NCI-H524 treated with DMSO at 0.1 percent for 48 hours (cell line): ENCODE measurements at regions not wholly inside any gene's neighbourhood (a gene's known extent, or its start where the extent isn't known, plus 50 kb on each side); places are given as distances from the start of the nearest gene placed in this dataset.
A peak's percentile ranks its signal among the peaks of the same experiment; 100 is the strongest.

Source experiments
- DNase-seq: peaks from one replicate; lab custom pipeline; 2025; lab: John Stamatoyannopoulos, UW

- DNase-seq: no peak
Observed at GRCh38 chr20:56801971-56802755, 173.1 kb downstream of the TFAP2C start.

- DNase-seq: no peak
Observed at GRCh38 chr20:56802805-56803204, 173.7 kb downstream of the TFAP2C start.

GRCh38 chr20:56805313-56805712, 176.2 kb downstream of the TFAP2C start:
- no peak for DNase-seq

- no peak for DNase-seq
Observed at GRCh38 chr20:56805966-56806365, 176.9 kb downstream of the TFAP2C start.

GRCh38 chr20:56806952-56807517, 177.9 kb downstream of the TFAP2C start:
- peak; percentile 32 for DNase-seq

GRCh38 chr20:56808117-56808725, 179.1 kb downstream of the TFAP2C start:
- no peak for DNase-seq

GRCh38 chr20:56808732-56809131, 179.6 kb downstream of the TFAP2C start:
- no peak for DNase-seq

- no peak for DNase-seq
Observed at GRCh38 chr20:56809668-56810067, 180.6 kb downstream of the TFAP2C start.

GRCh38 chr20:56810141-56810540, 181.0 kb downstream of the TFAP2C start:
- no peak for DNase-seq

GRCh38 chr20:56815796-56816195, 186.7 kb downstream of the TFAP2C start:
- no peak for DNase-seq

- DNase-seq: no peak
Observed at GRCh38 chr20:56816349-56816748, 187.2 kb downstream of the TFAP2C start.

- DNase-seq: no peak
Observed at GRCh38 chr20:56817780-56818675, 188.9 kb downstream of the TFAP2C start.

- DNase-seq: no peak
Observed at GRCh38 chr20:56820984-56821383, 191.9 kb downstream of the TFAP2C start.

GRCh38 chr20:56826306-56826704, 197.2 kb downstream of the TFAP2C start:
- DNase-seq: no peak

GRCh38 chr20:56826705-56827665, 197.9 kb downstream of the TFAP2C start:
- DNase-seq: no peak

GRCh38 chr20:56827763-56828162, 198.7 kb downstream of the TFAP2C start:
- no peak for DNase-seq

- no peak for DNase-seq
Observed at GRCh38 chr20:56828402-56828801, 199.3 kb downstream of the TFAP2C start.

GRCh38 chr20:56829788-56830385, 200.8 kb downstream of the TFAP2C start:
- DNase-seq: no peak

GRCh38 chr20:56831795-56832194, 202.7 kb downstream of the TFAP2C start:
- no peak for DNase-seq

- no peak for DNase-seq
Observed at GRCh38 chr20:56833427-56833826, 204.3 kb downstream of the TFAP2C start.
